HG02759 (cell line): ENCODE measurements at regions not wholly inside any gene's neighbourhood (a gene's known extent, or its start where the extent isn't known, plus 50 kb on each side); places are given as distances from the start of the nearest gene placed in this dataset.
"Not testable (repeated sequence)": the region's sequence is repeated elsewhere in the genome, so short reads cannot be mapped to it uniquely, and the experiment has no call there.

ENCODE experiments used
- ATAC-seq: cut with Tn5 transposase; IDR thresholded peaks from one replicate; pipeline ENCODE4 v1.9.1; 2021; ENCODE audit warnings: mild to moderate bottlenecking, moderate library complexity; ENCODE audit not compliant: unreplicated experiment

DNA sequence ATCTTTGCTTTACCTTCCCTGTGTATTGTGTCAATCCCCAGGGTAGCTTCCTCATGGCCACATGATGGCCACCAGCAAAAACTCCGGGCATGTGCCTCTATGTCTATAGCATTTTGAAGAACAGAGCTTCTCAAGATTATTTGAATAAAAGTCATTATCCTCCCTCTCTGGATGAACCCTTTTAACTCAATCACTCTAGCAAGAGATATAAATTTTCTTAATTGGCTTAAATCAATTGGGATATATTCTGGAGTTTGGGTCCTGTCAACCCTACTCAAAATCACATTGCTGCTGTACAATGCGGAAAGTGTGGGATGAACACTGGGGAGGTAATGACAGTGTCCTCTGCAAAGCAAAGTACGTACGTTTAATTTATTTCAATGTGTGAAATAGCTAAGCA lies 370.6 kb upstream of the LRRC3B start:
- no peak for ATAC-seq

DNA sequence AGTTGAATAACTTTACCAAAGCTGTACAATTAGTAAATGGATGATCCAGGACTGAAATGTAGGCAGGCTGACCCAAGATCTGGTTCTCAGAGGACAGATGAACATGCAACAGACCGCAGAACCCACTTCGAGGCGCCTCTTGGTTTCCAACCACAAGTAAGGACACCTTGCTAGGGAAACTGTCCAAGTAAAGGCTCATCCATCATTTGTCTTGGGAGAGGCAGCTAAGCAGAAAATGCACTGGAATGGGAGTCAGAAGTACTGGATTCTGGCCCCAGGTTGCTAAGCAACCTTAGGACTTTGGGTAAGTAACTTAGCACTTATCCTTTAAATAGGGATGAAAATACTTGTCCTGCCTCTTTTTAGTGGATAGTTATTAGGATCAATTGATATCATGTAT lies 366.3 kb upstream of the LRRC3B start:
- ATAC-seq = no peak

DNA sequence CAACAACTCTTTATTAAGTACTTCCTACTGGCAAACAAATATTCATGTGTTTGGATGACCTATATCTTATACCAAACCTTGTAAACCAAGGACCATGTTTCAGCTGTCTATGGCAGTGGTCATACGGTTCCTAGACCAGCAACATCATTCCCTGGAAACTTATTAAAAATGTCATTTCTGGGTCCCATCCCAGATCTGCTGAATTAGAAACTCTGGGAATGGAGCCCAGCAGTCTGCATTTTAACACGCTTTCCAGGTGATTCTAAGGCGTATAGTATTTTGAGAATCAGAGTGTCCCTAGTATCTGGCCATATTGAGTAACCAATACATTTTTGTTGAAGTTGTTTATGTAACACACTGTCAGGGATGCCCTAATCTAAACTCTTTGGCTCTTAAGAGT lies 363.4 kb upstream of the LRRC3B start:
- ATAC-seq = no peak

DNA sequence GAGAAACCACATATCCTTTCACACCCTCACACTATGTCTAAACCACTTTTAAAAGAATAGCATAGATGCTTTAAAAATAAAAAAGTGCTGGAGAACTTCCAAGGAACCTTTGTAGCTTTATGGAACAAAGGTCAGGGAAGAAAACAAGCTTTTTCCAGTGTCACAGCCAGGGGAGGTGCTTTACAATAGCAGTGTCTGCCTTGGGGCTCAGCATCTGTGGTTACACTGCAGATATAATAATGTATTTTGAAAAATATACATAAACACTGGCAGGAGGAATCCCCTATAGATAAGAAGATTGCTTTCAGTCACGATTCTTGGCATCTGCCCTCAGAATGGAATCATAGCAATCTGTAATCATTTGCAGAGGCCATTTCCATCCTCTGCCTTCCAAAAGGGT lies 362.4 kb upstream of the LRRC3B start:
- no peak for ATAC-seq

DNA sequence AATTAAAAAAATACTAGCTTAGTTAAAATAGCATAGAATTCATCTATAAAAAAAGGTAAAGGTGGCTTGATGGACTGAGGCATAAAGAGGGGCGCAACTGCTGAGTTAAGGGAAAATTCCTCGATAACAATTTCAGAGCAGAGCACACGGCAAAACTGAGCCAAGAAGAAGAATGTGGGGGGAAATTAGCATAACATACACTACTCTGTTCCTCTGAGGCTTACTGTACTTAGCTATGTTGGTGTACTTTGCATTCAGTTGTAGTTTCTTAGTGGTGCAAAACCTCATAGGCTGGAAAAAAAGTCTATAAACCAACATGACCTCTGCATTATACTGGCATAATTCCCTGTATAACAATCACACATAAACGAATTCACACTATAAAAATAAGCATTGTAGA lies 357.9 kb upstream of the LRRC3B start:
- no peak for ATAC-seq

DNA sequence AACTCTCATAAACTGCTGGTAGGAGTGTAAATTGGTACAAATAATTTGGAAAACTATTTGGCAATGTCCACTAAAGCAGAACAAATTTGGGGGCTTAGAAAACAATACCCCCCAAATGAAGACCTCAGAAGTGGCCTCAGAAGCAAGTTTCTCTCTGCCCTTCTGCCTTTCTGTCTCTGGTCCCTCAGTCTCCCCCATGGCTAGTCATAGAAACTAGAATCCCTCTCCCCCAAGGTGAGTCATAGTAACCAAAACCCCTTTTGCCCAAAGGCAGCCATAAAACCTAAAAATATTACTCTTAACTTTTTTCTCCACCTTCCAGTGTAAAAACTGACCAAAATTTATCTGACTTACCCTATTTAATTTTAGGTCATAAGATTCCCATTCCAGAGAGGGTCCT lies 350.7 kb upstream of the LRRC3B start:
- ATAC-seq = no peak

DNA sequence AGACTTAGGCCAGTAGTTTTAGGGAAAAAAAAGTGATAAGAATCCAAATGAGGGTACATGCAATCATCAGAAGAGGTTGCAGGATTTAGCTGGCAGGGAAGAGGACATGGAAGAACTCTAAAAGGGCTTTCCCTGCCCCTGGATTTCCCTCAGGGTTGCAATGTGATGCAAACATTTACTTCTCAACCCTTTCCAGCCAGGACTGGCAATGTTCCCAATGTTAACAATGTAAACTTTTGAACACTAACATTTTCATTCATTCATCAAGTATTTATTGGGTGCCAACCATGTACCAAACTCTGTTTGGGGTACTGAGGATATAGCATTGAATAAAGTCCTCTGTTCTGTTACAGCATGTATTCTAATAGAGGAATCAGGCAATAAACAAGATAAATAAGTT lies 349.4 kb upstream of the LRRC3B start:
- ATAC-seq = no peak

DNA sequence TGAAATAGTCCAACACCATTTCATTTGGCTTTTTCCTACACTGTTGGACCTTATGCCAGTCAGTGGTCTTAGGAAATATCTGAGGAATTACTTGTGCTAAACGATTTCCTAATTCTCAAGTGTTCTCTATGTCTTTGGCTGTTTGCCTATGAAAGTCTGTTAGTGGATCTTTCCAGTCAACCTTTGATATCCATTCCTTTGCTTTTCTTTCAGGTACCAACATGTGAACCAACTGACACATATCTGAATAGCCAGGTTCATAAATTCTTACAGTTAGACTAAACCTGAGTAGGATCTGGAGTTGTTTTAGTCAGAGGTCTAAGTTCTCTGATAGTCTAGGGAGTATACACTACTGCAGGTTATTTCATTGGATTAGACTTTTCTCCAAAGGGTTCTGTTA lies 343.5 kb upstream of the LRRC3B start:
- ATAC-seq = no peak

DNA sequence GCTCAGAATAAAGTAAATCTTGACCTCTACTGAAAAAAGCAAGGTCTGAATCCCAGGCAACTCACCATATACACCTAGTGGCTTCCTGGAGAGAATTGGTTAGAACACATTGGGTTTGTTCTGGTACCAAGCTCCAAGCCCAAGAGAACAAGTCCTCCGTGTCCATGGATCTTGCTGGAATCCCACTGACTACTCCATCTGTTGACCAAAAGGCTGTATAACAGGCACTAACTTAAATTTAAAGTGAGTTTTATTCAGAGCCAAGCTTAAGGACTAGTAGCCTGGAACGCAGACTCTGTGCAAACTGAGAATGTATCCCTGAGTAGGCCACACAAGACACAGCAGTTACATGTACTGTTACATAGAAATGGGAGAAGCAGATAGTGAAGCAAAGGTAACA lies 342.1 kb upstream of the LRRC3B start:
- no peak for ATAC-seq

DNA sequence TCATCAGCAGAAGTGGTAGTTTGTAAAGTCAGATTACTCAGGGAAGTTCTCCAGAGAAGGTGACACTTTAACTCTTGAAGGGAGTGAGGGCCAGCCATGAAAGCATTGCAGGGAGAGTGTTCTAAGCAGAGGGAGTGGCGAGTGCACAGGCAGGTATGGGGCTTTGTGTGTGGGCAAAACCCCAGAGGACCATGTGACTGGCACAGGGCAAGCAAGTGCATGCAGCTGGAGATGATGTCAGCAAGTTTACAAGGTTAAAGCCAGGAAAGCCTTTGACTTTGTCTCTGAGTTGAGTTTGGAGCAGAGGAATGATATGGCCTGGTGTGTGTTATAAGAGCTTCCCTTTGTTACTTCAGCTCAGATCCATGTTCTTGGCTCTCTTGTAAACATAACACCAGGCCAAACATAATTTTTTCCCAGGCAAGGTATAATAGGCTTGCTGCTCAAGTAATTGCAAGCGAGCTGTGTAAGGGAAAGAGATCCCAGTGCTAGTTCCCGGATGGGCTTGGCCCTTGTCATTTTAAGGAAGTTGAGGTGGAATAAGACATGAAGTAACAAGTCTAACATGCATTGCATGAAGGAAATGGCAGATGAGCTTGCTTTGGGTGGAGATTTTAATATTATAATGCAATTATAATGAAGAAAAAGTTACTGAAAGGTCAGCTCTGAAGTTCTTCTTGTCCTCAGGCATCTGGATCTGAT lies 341.1 kb upstream of the LRRC3B start:
- ATAC-seq = no peak

DNA sequence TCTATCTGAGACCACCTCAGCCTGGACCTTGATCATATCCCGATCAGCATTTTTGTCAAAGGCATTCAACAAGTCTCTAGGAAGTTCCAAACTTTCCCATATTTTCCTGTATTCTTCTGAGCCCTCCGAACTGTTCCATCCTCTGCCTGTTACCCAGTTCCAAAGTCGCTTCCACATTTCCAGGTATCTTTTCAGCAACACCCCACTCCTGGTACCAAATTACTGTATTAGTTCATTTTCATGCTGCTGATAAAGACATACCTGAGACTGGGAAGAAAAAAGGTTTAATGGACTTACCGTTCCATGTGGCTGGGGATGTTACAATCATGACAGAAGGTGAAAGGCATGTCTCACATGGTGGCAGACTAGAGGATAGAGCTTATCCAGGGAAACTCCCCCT lies 338.1 kb upstream of the LRRC3B start:
- ATAC-seq = not testable (repeated sequence)

DNA sequence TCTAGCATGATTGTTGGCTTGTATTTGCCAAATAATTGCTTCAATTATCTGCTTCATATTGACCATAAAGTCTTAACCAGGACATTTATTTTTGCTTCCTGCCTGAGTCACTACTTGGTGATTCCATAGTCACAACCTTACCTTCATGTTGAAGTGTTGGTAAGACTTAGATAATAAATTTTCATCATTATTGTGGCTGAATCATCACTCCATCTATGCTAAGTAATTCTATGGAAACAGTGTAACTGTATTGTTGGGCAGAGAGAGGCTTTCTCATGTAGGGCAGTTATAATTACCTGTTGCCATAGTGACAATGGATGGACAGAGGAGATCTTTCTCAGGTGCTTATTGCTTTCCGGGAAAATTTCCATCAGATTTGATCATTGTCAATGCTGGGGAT lies 330.7 kb upstream of the LRRC3B start:
- ATAC-seq = no peak

DNA sequence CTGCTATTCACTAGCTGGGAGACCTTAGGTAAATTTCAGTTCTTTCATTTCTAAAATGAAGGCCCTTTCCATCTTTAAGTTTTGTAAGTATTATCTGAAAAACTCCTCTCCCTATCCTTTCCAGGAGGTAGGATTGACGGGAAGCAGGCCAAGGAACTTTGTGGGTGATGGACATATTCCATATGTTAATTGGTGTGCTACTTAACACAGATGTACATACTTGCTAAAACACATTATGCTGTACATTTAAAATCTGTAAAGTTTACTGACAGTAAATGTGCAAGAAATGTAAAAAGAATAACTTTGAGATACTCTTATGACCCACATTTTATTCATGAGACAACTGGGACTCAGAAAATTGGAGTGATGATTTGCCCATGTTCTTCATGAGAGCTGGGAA lies 329.8 kb upstream of the LRRC3B start:
- ATAC-seq = no peak

DNA sequence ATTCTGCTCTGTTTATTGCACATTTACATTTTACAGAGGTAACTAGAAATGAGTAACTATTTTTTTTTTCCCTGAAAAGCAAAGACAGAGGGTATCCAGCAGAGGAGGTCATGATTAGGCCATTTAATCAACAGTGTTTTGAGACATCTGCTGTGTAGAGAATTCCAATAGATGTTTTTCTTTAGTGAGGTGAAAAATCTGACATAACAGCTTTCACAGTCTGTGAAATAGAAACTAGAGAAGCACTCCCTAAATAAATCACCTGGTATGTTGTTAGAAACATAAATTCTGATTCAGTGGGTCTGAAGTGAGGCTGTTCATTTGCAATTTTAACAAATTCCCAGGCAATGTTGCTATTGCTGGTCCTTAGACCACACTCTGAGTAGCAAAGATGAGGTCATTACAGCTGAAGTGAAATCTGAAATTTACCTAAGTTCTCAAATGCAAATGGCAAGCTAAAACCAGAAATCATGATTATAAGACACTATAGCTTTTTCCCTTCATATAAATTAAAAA lies 329.2 kb upstream of the LRRC3B start:
- no peak for ATAC-seq

DNA sequence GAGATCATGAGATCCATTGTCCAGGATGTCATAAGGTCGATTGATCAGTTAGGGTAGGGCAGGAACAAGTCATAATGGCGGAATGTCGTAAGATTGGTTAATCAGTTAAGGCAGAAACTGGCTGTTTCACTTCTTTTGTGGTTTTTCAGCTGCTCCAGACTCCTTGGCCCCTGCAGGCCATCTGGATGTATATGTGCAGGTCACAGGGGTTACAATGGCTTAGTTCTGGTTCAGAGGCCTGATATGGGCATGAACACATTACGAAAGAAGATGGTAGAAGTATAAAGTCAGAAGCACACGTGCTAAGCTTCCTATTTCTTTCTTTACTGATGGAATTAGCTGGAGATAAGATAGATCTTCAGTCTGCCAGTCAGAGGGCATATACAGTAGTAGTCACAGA lies 315.4 kb upstream of the LRRC3B start:
- ATAC-seq = no peak

DNA sequence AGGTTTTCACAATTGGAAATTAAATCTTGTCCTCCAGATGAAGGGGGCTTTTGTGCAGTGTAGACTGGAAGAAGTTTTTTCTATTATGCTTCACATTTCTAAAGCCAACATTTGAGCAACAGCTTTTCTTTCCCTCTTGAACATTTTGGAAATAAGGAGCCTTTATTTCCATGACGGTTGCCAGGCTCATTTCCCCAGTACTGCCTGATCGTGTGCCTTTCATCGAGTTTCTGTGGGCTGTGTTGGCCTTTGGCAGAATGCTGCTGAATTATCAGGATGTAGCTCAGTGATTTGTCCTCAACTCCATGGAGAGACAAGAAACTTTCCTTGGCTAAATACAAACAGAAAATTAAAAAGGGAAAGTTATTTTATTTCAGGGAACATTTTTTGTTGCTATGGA lies 314.8 kb upstream of the LRRC3B start:
- ATAC-seq = no peak

DNA sequence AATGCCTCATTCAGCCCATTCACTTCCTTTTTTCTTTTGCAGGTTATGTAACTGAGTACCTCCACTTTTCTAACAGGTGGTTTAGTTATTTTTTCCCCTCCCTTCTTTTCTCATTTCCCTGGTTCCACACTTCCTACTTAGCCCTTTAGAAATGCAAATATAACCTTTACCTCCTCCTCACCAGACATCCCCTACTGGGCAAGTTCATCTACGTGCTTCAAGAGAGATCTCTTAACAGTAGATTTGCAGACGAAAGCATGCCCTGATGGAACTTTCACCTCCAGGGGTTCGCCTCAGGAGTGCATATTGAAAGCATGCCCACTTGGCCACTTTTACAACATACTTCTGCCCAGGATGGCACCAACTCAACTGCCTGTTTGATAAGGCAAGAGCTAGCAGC lies 314.1 kb upstream of the LRRC3B start:
- ATAC-seq = no peak

DNA sequence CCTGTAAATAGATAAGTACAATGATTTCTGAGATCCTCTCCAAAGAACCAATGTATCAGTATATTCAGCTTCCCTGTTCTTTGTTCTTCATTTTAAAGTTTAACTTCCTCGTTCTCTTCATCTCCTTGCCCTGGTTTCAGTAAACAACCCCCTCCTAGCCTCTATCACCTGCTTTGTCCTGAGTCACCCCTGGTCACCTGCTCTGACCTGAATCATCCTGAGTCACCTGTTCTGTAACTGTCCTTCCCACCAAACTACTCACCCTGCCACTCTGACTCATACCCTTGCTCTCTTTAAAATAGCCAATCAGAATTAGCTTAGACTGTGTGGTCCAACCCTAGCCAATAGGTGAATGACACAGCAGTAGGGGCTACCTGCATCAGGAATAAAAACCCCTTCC lies 313.0 kb upstream of the LRRC3B start:
- not testable (repeated sequence) for ATAC-seq

DNA sequence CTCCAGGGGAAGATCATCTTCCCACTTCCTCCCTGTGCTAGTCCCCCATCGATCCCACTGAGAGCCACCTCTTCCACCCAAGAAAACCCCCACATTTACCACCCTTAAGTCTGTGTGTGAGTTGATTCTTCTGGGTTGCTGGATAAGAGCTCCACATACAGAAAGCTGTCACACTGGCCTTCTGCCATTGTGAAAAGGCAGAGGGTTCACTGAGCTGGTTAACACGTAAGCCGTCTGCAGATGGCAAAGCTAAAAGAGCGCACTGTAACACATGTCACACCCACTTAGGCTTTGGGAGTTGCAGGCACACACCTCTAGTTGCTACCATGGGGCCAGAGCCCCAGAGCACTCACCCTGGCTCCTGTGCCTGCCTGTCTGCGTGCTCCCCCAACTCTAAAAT lies 309.8 kb upstream of the LRRC3B start:
- no peak for ATAC-seq

DNA sequence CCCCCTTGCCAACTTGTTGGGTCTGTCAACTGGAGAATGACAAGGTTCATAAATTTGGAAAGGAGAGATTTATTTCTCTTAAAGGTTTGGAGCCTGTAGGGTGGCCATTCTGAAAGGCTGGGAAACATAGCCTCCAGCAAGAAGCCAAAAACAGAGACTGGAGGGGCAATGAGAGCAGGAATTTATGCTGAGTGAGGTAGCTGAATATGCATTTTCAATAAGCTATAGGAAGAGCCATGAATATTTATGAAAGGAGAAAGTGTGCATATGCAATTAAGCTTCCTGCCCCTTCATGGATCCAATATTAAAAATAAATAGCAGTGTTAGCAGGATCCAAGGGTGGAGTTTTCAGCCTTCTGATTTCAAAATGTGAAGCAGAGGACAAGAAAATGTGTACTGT lies 306.1 kb upstream of the LRRC3B start:
- no peak for ATAC-seq

DNA sequence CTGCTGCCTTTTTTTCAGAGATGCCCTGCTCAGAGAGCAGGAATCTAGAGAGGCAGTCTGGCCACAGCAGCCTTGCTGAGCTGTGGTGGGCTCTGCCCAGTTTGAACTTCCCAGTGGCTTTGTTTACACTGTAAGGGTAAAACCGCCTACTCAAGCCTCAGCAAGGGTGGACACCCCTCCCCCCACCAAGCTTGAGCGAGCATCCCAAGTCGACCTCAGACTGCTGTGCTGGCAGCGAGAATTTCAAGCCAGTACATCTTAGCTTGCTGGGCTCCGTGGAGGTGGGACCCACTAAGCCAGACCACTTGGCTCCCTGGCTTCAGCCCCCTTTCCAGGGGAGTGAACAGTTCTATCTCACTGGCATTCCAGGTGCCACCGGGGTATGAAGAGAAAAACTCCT lies 298.8 kb upstream of the LRRC3B start:
- not testable (repeated sequence) for ATAC-seq

DNA sequence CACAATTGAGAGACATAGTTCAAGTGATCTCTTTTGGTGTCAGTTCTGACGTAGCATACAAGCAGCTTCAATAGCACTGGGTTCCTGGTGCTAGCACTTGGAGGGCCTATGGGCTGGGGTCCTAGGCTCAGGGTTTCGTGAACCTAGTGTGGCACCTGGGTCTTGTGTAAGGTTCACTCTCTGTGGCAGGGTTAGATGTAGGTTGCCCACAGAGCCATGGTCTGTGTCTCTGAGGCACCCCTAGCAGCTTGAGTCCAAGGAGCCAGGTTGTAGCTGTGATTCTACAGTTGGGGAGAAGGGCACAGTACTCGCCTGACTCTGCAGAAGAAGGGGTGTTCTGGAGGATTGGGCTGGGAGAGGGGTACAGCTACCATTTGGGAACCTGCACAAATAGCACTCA lies 282.6 kb upstream of the LRRC3B start:
- no peak for ATAC-seq

DNA sequence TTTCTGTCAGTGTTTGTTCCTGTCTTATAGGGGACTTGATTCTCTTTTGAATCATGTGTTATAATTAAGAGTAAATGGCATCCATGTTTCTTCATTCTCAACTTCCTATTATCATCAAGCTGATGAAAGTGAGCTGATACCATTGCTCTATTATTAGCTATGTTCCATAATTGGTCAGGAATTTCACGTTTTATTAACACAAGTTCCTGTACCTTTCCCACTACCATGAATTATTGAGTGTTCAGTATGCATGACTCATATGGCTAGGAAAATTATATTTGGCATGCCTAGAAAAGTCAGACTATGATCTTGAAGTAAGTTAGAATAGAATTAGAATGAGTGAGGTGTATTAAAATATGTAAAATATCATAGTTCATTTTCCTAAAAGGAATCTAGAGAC lies 278.9 kb upstream of the LRRC3B start:
- no peak for ATAC-seq
